SHP77 (cell line): ENCODE measurements at regions not wholly inside any gene's neighbourhood (a gene's known extent, or its start where the extent isn't known, plus 50 kb on each side); places are given as distances from the start of the nearest gene placed in this dataset.

ENCODE experiments used
- DNase-seq, 2 experiments: peaks; one replicate each; lab custom pipeline; 2025; lab: John Stamatoyannopoulos, UW

- DNase-seq = no peak
These were observed 541.4 kb downstream of the BRD1 start for GRCh38 chr22:49286181-49286760.

GRCh38 chr22:49284931-49285330 is 542.7 kb downstream of the BRD1 start:
- DNase-seq = no peak

- no peak for DNase-seq
These were observed 543.5 kb downstream of the BRD1 start for GRCh38 chr22:49284056-49284784.

GRCh38 chr22:49282596-49282995 is 545.1 kb downstream of the BRD1 start:
- DNase-seq = no peak

GRCh38 chr22:49281467-49282340 is 546.0 kb downstream of the BRD1 start:
- DNase-seq = no peak

DNA sequence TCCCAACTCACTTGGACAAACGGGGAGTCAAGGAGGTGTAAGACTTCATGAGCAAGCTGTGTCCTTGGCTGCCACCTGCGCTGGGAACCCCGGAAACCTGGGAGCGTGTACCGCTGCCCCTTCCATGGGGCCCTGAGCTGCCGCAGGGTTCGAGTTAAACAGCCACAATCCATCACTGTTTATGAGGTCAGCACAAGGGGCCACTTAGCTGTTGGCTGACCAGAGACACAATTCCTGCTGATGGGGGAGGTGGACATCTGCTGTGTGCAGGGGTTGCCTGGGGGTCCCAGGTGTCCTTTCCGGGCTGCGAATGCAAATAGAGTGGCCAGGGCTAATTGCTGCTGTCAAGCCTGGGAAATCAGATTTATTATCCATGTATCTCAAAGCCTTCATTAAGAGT is 549.3 kb downstream of the BRD1 start:
- DNase-seq = no peak

DNA sequence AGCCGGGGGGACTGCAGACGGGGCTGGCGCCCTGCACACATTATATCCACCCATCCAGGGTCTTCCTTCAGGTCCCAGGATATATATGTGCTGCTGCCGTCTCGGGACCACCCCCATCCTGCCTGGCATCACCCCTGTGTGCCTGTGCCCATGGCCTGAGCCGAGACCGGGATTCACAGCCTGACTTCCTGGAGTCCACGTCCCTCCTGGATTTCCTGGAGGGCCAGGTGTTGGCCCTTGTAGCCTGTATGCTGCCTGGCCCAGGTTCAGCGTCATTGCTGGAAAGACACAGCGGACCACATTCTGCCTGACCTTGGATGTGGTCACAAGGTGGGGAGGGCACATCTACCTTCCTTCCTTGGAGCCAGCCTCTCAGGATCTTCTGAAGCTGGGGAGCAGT is 551.1 kb downstream of the BRD1 start:
- peak in 1 of 2 experiments; percentile 28 for DNase-seq

DNA sequence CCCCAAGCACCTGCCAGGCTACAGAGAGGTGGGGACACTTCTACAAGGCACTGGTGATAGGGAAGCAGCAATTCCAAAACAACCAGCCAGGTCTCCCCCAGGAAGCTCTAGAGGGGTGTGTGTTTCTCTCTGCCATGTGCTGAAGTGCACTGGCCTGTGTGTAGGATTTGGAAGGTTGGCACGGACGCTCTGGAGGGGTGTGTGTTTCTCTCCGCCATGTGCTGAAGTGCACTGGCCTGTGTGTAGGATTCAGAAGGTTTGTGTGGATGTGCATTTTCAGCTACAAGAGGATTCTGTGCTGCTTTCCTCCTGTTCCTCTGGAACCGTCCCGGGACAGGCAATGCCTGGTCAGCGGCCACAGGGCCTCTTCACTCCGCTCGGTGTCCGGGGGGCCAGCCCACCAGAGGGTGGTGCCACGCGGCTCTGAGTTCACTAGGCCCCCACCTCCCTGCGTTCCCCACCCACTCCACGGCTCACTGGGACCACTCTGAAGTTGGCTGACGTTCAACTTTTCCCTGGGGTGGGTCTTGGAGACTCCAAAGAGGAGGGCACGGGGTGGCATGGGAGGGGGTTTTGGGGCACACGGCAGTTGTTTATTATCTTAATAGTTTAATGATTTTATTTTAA is 552.8 kb downstream of the BRD1 start:
- DNase-seq = no peak

DNA sequence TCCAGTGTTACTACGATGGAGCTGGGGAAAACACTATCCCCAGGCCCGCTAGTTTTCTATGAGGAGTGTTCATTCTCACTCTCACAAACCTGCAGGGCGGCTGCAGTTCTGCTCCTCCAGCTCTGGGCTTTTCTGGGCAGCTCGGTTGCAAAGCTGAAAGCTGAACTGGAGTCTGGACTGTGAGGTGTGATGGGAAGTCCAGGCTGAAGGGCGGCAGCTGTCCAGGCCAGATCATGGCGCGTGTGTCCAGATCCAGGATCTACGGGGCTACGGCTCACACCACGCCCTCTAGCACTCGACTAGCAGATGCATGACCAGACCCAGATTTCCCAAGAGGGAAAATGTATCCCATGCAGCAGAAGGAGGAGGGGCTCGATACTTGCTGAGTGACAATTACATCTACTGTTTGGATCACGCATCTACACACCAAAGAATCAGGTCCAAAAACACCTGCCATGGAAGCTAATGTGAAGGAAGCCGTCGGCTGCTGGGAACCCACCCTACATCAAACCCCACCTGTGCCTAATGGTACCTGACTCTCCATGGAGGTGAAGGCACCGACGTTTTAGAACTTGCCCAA is 555.0 kb downstream of the BRD1 start:
- DNase-seq = no peak

DNA sequence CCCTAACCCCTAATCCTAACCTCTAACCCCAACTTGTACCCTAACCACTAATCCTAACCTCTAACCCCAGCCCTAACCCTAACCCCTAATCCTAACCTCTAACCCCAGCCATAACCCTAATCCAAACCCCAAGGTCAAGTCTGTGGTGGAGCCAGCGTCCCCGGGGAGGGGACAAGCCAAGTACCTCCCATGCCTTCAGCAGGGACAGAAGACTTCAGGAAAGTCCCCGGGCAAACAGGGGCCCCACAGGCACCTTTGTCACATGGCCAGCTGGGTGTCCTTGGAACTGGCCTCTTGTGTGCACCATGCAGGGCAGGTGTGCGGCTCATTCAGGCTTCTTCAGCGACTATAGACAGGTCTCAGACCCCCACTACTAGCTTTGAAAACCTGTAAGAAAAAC is 555.8 kb downstream of the BRD1 start:
- no peak for DNase-seq

DNA sequence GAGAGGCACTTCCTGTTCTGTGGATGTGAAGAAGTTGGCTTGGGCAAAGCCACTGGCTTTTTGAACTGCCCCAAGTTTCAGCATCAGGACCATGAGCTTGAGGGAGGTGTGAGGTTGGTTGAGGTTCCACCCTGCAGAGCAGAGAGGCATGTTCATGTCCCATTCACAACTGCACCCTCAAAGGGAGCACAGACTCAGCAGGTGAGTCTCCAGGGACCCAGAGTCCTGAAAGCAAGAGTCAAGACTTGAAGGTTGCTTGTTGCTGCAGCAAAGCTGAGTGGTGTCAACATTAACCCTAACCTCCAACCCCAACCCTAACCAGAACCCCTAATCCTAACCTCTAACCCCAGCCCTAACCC is 556.3 kb downstream of the BRD1 start:
- DNase-seq = no peak

- no peak for DNase-seq
These were observed 556.9 kb downstream of the BRD1 start for GRCh38 chr22:49270595-49271368.

GRCh38 chr22:49269928-49270327 is 557.7 kb downstream of the BRD1 start:
- DNase-seq = no peak

DNA sequence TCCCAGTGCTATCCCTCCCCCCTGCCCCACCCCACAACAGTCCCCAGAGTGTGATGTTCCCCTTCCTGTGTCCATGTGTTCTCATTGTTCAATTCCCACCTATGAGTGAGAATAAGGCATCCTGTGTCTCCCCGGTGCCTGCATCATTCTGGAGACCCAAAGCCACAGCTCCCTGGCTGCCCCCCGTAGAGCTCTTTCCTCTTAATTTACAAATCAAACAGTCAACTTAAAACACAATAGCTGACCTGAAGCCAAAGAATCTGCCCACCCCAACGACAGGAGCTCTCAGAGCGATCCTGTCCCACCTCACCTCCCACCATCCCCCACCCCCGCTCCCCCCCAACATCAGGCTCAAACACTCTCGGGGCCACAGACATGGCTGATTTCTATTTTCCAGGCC is 558.3 kb downstream of the BRD1 start:
- no peak for DNase-seq

- no peak for DNase-seq
These were observed 558.7 kb downstream of the BRD1 start for GRCh38 chr22:49268924-49269323.

- no peak for DNase-seq
These were observed 559.7 kb downstream of the BRD1 start for GRCh38 chr22:49267996-49268395.

GRCh38 chr22:49266561-49267519 is 560.8 kb downstream of the BRD1 start:
- DNase-seq = peak in 1 of 2 experiments; percentile 23

- DNase-seq = no peak
These were observed 563.0 kb downstream of the BRD1 start for GRCh38 chr22:49264696-49265095.

DNA sequence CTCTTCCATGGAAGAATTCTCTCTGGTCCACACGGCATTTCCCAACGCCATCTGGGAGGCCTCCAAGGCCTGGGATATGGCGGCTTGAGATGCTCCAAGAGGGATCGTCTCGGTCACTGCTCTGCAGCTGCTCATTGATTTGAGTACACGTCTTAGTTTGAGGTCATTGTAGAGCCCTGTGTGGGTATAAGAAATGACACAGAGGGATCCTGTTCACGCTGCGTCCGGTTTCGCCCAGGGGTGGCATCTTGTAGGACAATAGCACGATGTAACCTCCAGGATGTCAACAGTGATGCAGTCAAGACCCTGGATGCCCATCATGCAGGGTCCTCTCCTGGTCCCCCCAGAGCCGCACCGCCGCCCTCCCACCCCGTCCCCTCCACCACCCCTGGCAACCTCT is 564.6 kb downstream of the BRD1 start:
- DNase-seq = no peak

DNA sequence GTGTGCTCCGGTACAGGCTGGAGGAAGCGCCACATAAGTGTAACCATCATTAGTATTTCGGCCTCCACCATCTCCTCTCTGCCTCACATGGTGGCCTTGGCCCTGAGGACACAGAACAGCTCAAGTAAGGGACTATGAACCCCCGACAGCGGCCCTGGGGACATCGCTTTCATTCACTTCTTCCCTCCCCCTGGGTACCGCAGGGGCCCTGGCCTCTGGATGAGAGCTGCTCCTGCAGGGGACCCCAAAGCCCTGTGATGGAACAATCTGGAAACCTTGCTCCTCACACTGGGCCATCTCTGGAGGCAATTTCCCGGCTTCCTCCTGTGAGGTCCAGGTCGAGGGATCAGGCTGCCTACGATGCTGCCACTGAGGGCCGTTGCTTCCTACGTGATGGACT is 565.5 kb downstream of the BRD1 start:
- DNase-seq = no peak
